HG03280 (cell line): ENCODE measurements at regions not wholly inside any gene's neighbourhood (a gene's known extent, or its start where the extent isn't known, plus 50 kb on each side); places are given as distances from the start of the nearest gene placed in this dataset.
"Not testable (repeated sequence)": the region's sequence is repeated elsewhere in the genome, so short reads cannot be mapped to it uniquely, and the experiment has no call there.

Experiments
- ATAC-seq: cut with Tn5 transposase; IDR thresholded peaks from one replicate; pipeline ENCODE4 v1.9.1; 2021; ENCODE audit warnings: mild to moderate bottlenecking, moderate library complexity; ENCODE audit not compliant: unreplicated experiment

DNA sequence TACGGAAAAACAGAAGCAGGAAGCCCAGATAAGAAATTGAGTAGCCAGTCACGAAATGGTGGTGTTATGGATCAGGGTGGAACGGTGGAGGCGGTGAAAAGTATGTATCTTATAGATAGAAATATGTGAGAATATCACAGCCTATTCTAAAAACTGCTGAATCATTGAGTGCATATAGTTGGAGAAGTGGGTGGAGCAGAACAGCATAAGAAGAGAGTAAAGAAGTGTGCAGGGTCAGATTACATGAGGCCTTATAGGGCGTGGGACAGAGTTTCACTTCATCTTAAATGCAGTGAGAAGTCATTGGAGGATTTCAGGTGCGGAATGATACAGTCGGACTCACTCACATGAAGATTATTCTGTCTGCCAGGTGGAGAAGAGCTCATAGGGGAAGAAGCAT, 293.1 kb downstream of the TRIML1 start:
- no peak for ATAC-seq

DNA sequence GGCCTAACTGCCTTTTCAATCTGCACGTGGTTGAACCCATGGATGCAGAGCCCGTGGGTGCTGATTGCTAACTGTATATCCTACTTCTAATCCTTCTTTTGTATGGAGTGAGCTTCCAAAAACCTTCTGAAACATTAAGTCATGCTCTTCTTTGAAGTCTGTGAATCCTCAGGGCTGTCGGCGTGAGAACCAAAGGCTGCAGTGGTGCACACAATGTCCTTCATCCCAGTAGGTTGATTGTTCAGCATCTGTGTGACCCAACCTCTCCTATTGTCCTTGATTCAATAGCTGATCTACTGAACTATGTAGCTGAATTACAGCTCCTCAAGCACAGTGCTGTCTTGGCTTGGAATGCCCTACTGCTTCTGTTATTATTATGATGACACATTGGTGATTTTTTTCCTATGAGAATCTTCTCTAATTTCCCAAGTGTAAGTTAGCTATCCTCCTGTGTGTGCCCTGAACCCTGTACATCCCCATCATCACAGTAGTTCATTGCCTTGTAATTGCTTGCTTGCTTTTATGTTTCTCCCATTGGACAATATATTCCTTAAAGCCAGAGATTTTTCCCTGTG, 294.6 kb downstream of the TRIML1 start:
- ATAC-seq, result no peak

DNA sequence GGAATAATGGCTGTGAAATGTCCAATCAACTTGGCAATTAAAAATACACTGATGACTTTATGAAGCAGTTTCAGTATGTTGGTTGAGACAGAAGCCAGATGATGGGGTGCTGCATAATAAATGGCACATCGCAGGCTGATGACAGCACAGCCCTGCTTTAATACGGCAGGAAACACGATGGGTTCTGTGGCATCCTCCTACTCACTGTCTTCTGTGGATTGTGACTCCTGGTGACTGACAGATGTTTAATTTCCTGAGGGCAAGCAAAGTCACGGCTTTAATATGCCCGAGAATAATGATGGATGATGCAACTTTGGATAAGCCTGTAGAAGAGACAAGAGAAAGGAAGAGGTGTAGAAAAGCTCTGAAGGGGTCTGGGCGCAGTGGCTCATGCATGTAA, 295.4 kb downstream of the TRIML1 start:
- ATAC-seq, result no peak

DNA sequence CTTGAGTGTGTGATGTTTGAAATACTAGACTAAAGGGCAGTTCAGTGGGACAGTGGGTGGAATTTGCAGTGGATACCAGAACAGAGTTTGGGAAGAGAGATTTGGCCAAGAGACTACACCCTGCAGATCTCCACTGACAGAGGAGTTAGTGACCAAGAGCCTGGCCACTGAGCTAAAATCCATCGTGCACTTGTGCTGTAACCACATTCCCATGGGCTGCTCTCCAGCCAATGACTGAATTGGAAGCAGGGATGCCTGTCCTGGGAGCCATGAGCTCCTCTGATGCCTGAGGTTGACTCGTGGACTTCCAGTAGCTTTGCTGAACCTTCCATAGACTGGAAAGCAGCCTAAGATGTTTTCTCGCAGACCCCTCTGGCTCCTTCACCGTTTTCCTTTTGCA, 296.1 kb downstream of the TRIML1 start:
- no peak for ATAC-seq

DNA sequence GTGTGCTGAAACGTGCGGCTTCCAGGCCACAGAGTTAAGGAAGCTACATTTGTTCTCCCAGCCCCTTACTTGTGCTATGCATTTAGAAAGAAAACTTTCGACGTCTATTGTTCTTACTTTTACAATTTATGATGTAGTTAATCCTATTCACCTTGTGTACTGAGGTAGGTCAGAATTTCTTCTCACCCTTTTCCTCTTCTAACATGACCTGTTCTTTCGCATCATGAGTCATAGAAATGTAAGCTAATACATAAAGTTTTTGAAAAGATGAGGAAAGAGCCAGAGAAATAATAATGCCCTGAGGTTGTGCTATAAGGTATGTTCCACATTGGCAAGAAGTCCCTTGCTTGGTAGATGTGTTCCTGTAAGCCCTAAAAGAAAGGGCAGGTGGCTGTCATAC, 298.3 kb downstream of the TRIML1 start:
- no peak for ATAC-seq

DNA sequence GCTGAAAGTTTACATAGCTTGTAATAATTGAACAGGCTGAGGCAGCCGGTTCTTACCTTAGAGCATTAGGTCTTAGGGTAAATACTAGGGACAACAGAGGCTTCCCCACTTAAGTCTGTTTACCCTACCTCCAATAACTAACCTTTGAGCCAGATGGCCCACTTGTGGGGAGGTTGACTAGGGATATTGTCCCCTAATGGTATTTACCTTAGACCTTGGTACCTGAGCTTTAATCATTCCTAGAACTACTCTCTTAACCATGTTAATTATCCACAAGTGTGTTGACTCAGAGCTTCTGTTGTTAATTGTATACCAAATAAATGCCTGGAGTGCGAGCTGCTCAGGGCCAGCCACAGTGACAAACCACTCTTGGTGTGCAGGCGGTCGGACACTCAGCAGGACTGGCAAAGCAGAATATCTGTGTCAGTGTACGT, 299.2 kb downstream of the TRIML1 start:
- ATAC-seq, result not testable (repeated sequence)

DNA sequence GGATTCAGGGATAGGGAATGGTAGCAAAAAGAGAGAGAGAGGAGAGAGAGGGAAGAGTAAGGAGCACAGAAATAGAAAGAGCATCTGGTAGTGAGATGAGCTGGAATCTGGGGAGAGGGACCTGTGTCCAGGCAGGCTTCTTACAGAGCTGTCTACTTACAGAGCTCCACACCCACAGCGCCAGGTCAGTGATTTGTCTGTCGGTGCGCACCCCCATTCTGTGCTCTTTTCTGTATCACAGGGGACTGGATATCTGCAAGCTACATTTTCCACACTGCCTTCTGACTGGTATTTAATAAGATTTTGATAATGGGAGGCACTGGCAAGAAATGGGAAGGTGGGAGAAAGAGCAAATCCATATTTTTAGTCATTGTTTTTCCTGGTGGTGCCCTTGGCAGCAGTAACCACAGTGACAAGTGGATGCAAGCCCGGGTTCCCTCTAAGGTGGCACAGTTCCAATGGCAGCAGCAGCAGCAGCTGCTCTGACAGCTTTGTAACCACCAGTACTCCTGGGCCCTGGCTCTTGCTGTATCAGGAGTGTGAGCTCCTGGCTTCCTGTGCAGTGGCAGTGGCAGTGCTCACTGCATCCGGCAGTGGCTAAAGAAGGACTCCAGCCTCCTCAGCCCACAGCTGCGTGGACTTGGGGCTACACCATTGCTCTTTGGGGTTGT, 300.5 kb downstream of the TRIML1 start:
- no peak for ATAC-seq

DNA sequence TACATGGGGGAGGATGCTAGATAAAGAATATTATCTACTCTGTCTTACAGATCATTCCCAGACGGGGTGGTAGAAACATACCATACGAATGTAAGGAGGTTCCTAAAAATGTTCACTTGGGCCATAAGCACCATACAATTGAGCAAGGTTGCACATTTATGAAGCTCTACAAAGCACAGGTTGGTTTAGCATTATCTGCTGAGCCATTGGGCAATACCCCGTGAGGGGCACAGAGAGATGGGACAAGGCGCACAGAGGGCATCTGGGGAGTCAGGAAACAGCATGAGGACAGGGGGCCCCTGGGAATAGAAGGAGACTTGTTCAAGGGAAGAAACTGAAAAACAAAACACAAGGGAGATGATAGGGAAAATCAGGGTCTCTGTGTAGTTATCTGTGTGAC, 305.3 kb downstream of the TRIML1 start:
- no peak for ATAC-seq

DNA sequence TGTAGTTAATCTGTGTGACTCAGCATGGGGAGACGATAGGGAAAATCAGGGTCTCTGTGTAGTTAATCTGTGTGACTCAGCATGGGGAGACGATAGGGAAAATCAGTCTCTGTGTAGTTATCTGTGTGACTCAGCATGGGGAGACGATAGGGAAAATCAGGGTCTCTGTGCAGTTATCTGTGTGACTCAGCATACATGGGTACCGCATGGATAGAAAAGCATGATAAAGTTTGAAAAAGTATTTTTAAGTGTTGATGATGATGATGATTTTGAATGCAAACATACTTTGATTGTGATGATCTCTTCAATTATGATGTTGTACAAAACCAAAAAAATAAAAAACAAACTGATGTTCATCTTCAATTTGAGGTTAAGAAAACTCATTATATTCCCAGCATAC, 309.8 kb downstream of the TRIML1 start:
- ATAC-seq, result not testable (repeated sequence)

DNA sequence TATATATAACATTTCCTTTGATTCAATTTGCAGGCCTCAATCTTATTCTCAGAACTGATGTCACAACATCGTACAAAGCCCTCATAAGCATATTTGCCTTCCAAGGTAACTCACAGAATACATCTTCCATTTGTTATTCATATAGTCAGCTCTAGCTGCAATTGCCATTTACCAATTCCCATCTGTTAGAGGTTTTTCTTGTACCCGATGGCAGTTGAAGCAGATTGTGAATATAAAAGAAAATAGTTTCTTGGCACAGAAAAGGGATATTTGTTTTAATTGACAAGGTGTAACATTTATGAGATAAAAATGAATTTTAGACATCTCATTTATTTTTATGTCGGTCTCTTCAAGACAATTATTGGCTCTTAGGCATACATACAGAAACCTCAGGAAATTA, 311.3 kb downstream of the TRIML1 start:
- ATAC-seq, result no peak

DNA sequence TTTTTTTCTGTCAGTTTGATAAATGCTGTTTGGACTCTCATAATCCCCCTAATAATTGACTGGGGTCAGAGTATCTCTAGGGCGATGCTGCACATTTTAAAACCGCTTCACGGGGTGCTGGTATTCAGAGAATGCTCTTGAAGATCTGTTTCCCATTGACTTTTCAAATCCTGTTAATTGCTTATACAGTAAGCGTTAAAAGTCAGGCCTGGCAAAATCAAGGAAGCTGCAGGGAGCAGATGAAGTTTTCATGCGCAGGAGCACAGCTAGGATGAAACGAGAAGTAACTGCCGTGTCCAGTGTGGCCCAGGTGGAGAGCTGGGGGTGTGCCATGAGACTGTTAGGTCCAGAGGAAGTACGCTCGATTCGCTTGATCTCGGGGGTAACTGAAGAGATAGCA, 312.9 kb downstream of the TRIML1 start:
- no peak for ATAC-seq

DNA sequence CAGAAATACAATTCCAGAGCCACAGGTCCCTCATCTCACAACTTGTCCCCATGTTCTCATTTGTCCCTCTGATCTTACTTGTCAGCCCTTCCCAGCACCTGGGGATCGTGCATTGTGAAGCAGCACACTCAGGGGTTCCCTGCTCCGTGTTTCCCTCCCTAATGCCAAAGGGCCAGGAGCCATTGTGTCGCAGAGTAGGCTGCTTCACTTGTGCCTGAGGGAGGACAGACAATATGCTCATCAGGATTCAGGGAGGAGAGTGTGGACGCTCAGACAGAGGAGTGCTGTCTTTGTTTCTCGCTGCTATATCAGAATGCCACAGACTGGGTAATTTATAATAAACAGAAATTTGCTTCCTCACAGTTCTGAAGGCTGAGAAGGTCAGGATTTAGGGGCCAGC, 315.3 kb downstream of the TRIML1 start:
- ATAC-seq, result no peak

DNA sequence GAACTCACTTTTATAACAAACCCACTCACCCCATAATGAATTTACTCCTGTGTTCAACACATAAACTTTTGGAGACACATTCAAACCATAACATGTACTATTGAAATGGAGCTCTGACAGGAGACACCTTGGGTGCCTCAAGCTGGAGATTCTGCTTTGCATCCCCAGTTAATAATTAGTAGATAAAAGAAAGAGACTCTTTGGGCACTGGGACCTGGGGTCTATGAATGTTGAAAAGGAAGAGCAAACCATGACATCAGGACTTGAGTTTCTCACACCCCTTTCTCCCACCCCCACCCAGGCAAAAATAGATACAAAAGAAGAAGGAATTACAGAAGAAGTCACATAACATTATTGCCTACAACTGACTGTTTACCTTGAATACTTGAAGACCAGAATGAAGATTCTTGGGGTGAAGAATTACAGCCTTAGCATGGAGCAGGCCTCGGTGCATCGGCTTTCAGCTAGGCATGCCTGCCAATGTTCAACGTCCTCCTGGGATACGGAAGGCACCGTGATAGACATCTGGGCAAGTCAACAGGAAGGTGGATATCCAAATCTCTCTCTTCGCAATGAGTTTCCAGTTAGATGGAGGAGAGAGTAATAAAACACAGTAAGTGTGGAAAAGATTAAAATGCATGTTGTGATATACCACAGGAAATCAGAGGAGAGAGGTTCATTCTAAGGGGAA, 316.0 kb downstream of the TRIML1 start:
- no peak for ATAC-seq

DNA sequence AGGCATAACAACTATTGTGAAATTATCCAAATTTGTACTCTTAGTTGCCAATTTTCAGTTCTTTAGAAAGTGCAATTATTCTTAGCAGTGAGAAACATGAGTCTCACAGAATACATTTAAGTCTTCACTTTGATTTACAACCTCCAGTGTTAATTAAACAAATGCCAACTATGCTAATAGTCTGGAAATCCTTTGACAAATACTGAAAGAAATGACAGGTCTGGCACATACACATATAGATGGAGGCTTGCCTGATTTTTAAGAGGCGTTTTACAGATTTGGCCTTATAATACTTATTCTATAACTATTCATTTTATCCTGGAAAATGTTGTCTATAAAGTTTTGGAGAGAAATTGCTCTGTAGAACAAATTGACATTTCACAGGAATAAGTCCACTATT, 320.1 kb downstream of the TRIML1 start:
- no peak for ATAC-seq

DNA sequence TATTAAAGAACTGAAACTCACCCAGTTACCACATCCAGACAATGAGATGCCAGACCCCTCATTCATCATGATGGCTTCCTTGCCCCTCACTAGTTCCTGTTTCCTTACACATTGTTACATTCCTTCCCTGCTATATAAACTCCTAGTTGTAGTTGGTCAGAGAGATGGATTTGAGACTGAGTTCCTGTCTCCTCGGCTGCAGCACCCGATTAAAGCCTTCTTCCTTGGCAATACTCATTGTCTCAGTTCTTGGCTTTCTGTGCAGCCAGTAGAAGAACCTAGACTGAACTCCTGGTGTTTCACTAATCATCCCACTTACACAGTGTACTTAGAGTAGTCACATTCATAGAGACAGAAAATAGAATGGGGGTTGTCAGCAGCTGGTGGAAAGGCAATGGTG, 324.7 kb downstream of the TRIML1 start:
- no peak for ATAC-seq

DNA sequence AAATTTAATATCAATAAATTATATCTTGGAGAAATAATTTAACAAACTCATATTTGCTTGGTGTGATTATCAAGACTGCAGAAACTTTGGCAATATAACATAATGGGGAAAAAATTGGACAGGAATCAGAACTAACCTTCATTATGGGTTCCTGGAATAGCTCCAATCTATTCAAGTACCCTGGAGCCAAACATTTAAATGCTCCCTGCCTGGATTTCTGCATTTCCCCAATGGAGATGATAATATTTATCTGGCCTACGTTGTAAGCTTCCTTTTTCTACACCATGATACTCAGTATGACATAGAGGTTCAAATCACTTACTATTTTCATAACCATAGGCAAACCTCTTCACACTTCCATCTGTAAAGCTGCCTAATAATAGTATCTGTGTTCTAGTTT, 326.8 kb downstream of the TRIML1 start:
- ATAC-seq, result no peak

DNA sequence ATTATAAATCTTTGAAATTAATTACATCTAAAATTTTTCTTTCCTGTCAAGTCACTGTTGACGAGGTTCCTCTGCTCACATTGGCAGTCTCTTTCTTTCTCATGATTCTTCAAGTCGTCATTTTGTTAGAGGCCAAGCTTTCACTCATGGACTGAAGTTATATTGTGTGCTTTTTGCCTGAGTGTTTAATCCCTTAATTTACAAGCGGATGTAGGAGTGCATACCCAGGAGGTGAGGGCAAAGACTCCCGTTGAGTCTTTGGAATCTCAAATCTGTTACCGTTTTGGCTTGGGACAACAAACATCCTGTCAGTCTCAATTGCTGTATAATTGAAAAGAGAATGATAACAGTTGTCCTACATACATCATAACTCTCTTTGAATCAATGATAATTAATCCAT, 345.0 kb downstream of the TRIML1 start:
- no peak for ATAC-seq

DNA sequence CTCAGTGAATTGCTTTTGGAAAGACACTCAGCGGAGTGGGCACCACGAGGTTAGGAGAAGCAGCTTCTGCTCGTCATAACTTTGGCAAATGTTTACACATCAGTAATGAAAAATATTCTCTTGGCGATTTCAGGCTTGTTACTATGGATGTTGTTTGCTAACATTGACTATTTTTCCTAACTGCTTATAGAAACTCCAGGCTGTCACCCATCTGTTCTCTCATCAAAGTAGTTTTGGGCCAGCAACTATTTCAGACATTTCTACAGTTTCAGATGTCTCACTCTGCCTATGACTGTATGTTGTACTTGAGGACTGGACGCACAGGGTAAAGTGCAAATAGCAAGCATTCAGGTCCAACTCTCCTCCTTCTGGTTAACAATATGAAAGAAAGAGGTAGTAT, 346.7 kb downstream of the TRIML1 start:
- ATAC-seq, result no peak

DNA sequence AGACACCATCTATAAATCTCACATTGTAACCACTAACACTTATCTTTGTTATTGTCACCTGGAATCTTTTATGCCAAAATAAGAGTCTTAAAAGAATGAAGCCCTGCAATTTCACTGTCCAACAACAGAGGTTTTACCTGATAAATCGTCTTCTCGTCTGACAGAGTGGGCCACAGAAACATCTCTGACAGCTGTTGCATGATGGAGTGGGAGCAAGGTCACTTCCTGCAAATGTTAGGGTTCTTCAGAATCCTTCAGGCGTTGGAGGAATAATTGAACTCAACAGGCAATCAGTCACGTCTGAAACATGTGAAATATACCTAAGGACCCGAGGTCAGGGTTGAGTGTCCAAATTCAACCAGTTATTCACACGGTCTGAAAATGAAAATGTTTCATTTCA, 353.6 kb downstream of the TRIML1 start:
- ATAC-seq, result no peak

DNA sequence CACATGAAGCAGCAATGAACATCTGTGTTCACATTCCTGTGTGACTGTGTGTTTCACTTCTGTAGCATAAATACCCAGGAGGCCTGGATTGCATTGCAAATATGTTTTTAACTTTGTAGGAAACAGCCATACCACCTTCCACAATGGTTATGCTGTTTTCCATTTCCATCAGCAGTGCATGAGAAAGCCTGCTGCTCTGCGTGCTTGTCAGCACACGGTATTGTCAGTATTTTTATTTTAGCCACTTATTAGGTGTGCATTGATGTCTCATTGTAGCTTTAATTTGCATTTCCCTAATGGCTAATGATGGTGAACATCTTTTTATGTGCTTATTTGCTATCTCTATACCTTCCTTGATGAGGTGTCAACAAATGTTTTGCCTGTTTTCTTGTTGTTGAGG, 355.9 kb downstream of the TRIML1 start:
- ATAC-seq, result no peak

DNA sequence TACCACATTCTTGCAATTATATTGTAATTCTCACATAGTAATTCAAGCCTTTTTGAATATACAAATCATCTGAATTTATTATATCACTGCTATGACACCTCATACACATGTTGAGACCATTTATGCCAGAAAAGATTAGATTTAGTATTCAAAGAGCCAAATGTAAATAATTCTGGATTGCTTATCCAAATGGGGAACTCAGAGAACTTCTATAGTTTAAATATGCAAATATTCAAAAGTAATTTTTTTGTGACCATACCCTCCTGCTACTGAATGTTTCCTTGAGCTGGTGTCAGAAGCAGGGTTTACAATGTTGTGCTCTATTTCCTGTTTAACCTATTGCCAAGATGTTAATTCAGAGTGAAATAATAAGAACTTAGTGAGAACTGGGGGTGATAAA, 372.2 kb downstream of the TRIML1 start:
- ATAC-seq, result no peak

DNA sequence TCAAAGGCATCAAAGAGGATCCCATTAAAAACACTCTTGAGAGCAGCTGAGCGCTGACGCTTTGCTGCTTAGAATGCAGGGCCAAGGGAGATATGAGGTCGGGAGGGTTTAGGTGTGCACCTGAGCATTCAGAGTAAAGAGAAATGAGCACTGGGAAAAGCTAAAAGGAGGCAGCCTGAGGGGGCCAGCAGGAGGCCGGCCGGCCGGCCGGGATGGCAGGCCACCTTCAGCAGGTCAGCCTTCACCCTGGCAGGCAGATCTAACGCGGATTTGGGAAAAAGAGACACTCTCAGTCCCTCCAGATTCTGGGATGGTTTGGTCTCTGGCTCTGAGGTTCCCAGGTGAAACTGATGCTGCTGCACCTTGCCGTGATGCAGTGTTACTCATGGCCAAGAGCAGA, 393.5 kb downstream of the TRIML1 start:
- no peak for ATAC-seq

DNA sequence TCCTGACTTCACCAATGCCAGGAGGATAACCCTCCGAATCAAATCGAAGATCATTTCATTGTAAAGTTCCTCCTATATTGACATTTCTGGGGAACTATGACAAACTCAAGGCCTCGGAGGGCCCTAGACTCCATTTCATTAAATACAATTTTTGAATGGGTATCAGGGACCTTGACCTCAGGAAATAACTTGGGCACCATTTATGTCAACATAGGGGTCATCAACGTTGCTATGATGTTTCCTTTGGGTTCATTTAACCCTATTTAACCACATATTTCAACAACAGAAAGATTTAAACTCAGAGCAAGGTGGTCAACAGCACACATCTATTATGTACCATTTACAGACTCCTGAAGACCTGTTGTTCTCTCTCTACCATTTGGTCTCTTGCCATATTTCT, 395.1 kb downstream of the TRIML1 start:
- no peak for ATAC-seq
